GM12878 (cell line): ENCODE measurements at regions not wholly inside any gene's neighbourhood (a gene's known extent, or its start where the extent isn't known, plus 50 kb on each side); places are given as distances from the start of the nearest gene placed in this dataset.

Experiments
- ATAC-seq: fragments of 200-7000 bp; cut with Tn5 transposase; 3 replicates; pipeline ENCODE4 v1.9.1; 2020; ENCODE audit warnings: mild to moderate bottlenecking, moderate library complexity
- BruUV-seq: library from RNA; stranded (reverse); fragments of 400-500 nt; replicated peaks from 2 replicates; lab custom pipeline; 2021; lab: Mats Ljungman, UMichigan
- CTCF ChIA-PET: fragments of 300-600 bp; sonication (Branson Sonifier 250); formaldehyde crosslinking; extraction: SDS; loops from one replicate; lab custom pipeline; 2021; ENCODE audit warnings: inconsistent platforms; lab: Yijun Ruan, JAX
- POLR2A ChIA-PET: fragments of 350-600 bp; formaldehyde crosslinking; extraction: SDS; loops from one replicate; lab custom pipeline; 2021; ENCODE audit warnings: inconsistent platforms; lab: Charles Lee
- RAD21 ChIA-PET: fragments of 300-600 bp; sonication (Branson Sonifier 250); formaldehyde crosslinking; loops from one replicate; lab custom pipeline; 2023; ENCODE audit warnings: antibody characterized with exemption; ENCODE audit not compliant: unreplicated experiment; lab: Charles Lee
- SMC1A ChIA-PET: fragments of 300-600 bp; sonication (Branson Sonifier 250); formaldehyde crosslinking; loops from one replicate; lab custom pipeline; 2023; ENCODE audit not compliant: unreplicated experiment, uncharacterized antibody; lab: Charles Lee
- DNase-seq: peaks from one replicate; pipeline ENCODE4 v3.0.0-alpha.2; 2011; ENCODE audit warnings: low read depth, low spot score
- FAIRE-seq: peaks from 3 replicates; lab custom pipeline; 2011; peaks lifted over from hg19 to GRCh38; lab: Jason Lieb, UNC
- H2AFZ ChIP-seq: 2 replicates; pipeline ENCODE4 v1.6.0; 2011; ENCODE audit warnings: low read depth, low read length, control low read depth; ENCODE audit not compliant: control insufficient read depth
- H3K27ac ChIP-seq: 2 replicates; pipeline ENCODE4 v1.5.1; 2011; ENCODE audit warnings: control low read depth; ENCODE audit not compliant: control insufficient read depth, insufficient read depth
- H3K27me3 ChIP-seq, 2 experiments: replicated peaks in 1 of 2; 2 replicates each; pipeline versions ENCODE4 v1.6.0 to v1.6.1; 2011; ENCODE audit warnings: low read length in 1 of 2; ENCODE audit not compliant: control insufficient read depth in 2 of 2, insufficient read depth in 2 of 2
- H3K36me3 ChIP-seq, 2 experiments: 2 replicates each; pipeline ENCODE4 v1.5.1; 2011; ENCODE audit warnings: low read length in 1 of 2; ENCODE audit not compliant: control insufficient read depth in 2 of 2, insufficient read depth in 2 of 2
- H3K4me1 ChIP-seq: 2 replicates; pipeline ENCODE4 v1.6.1; 2011; ENCODE audit warnings: mild to moderate bottlenecking, low read length, moderate library complexity, mixed read lengths; ENCODE audit not compliant: control insufficient read depth, insufficient read depth
- H3K4me2 ChIP-seq: 2 replicates; pipeline ENCODE4 v1.6.0; 2011; ENCODE audit warnings: control low read depth; ENCODE audit not compliant: control insufficient read depth, insufficient read depth
- H3K4me3 ChIP-seq: fragments of 200-600 bp; sonication (generic); 2 replicates; pipeline ENCODE4 v1.5.1; 2016
- H3K79me2 ChIP-seq: 2 replicates; pipeline ENCODE4 v1.6.0; 2011; ENCODE audit warnings: low read length; ENCODE audit not compliant: control insufficient read depth, insufficient read depth
- H3K9ac ChIP-seq: 2 replicates; pipeline ENCODE4 v1.8.0; 2011; ENCODE audit warnings: low read length, control low read depth, mixed read lengths; ENCODE audit not compliant: control insufficient read depth, insufficient read depth
- H3K9me3 ChIP-seq: replicated peaks from 3 replicates; pipeline ENCODE4 v1.5.1; 2011; ENCODE audit warnings: mild to moderate bottlenecking, low read length; ENCODE audit not compliant: control insufficient read depth, insufficient read depth
- H4K20me1 ChIP-seq: 2 replicates; pipeline ENCODE4 v1.6.0; 2011; ENCODE audit not compliant: control insufficient read depth, insufficient read depth
- E2F8 ChIP-seq: fragments of 450-650 bp; IDR thresholded peaks from 2 replicates; pipeline ENCODE4 v1.6.1; 2018; ENCODE audit warnings: mild to moderate bottlenecking, low read depth, moderate library complexity; ENCODE audit not compliant: partially characterized antibody
- MXI1 ChIP-seq: fragments of 150-350 bp; IDR thresholded peaks from 2 replicates; pipeline ENCODE4 v1.6.1; 2011; ENCODE audit warnings: low read depth, mild to moderate bottlenecking, inconsistent platforms, low read length, improper control_type of control experiment
- RELA ChIP-seq: fragments of 450-650 bp; IDR thresholded peaks from 2 replicates; pipeline ENCODE4 v1.8.0; 2014; ENCODE audit warnings: borderline replicate concordance; ENCODE audit not compliant: partially characterized antibody
- WRNIP1 ChIP-seq: IDR thresholded peaks from 2 replicates; pipeline ENCODE4 v1.6.1; 2011; ENCODE audit warnings: low read depth, low read length, improper control_type of control experiment, borderline replicate concordance
- ZNF24 ChIP-seq: fragments of 450-650 bp; IDR thresholded peaks from 2 replicates; pipeline ENCODE4 v1.6.1; 2017; ENCODE audit warnings: antibody characterized with exemption, mild to moderate bottlenecking
- in situ Hi-C: fragments of 300-500 bp; cut with MboI; formaldehyde crosslinking; loops from 9 replicates; pipeline ENCODE4 v1.14.3; 2018; ENCODE audit warnings: mixed read lengths
- intact Hi-C: fragments of 100-400 bp; cut with micrococcal nuclease; formaldehyde crosslinking; loops from one replicate; pipeline ENCODE4 v1.14.2; 2022; ENCODE audit not compliant: unreplicated experiment

- no peak overlapping the region for H3K9ac ChIP-seq
- intact Hi-C loops, result no loop called here
- SMC1A ChIA-PET, result interaction anchor here (1.0 to 3.2 kb wide), 4 partner anchors 11 to 39 kb away, joined by 3 to 14 read pairs (median 4); no protein-coding TSS in a partner anchor
Observed at GRCh38 chr6:84467296-84467695, 239.9 kb upstream of the CEP162 start.

More at GRCh38 chr6:84467296-84467695, 239.9 kb upstream of the CEP162 start:
- POLR2A ChIA-PET, result no interaction called here
- ATAC-seq (no peak), FAIRE-seq (no peak), DNase-seq (no peak)
- Histone ChIP-seq H3K27ac (no peak overlapping the region), H3K4me3 (no peak overlapping the region), H3K4me2 (no peak overlapping the region), H3K27me3 (no peaks in the 10 kb centered on the region), H3K9me3 (no peaks in the 10 kb centered on the region), H4K20me1 (no peaks in the 10 kb centered on the region), H3K79me2 (no peaks in the 10 kb centered on the region), H3K4me1 (no peaks in the 10 kb centered on the region), H2AFZ (no peak overlapping the region), H3K36me3 (no peaks in the 10 kb centered on the region)
- in situ Hi-C loops, result no loop called here
- RAD21 ChIA-PET, result interaction anchor here (1.0 kb wide), 1 partner anchor 266 kb away, joined by 3 read pairs; no protein-coding TSS in a partner anchor
- BruUV-seq, result no TSS peak
- CTCF ChIA-PET, result interaction anchor here (1.9 kb wide), 1 partner anchor 44 kb away, joined by 5 read pairs; no protein-coding TSS in a partner anchor
- no peak for TF ChIP-seq WRNIP1
- no peak for TF ChIP-seq RELA
- no peak for TF ChIP-seq E2F8
- no peak for TF ChIP-seq MXI1
- no peak for TF ChIP-seq ZNF24
